ENCODE measurements at regions not wholly inside any gene's neighbourhood (a gene's known extent, or its start where the extent isn't known, plus 50 kb on each side); places are given as distances from the start of the nearest gene placed in this dataset.
"Not testable (repeated sequence)": the region's sequence is repeated elsewhere in the genome, so short reads cannot be mapped to it uniquely, and the experiment has no call there.

- no peak overlapping the region for H3K4me3 ChIP-seq (ENCODE audit: low read depth, low read length)
- DNase-seq (ENCODE audit: low read depth) = no peak
- no peak for TF ChIP-seq CTCF (conservative IDR thresholded peaks at IDR 0.05; ENCODE audit: low read depth, low read length)
Observed at GRCh38 chr4:57314636-57315035, 204.5 kb upstream of the IGFBP7 start.

- TF ChIP-seq CTCF (conservative IDR thresholded peaks at IDR 0.05; ENCODE audit: low read depth, low read length) = no peak
- no peak for DNase-seq (ENCODE audit: low read depth)
- no peak overlapping the region for H3K4me3 ChIP-seq (ENCODE audit: low read depth, low read length)
Observed at GRCh38 chr4:57312296-57312695, 202.1 kb upstream of the IGFBP7 start.

- no peak for TF ChIP-seq CTCF (conservative IDR thresholded peaks at IDR 0.05; ENCODE audit: low read depth, low read length)
- H3K4me3 ChIP-seq (ENCODE audit: low read depth, low read length) = no peak overlapping the region
- no peak for DNase-seq (ENCODE audit: low read depth)
Observed at GRCh38 chr4:57309658-57310057, 199.5 kb upstream of the IGFBP7 start.

- DNase-seq (ENCODE audit: low read depth) = no peak
- H3K4me3 ChIP-seq (ENCODE audit: low read depth, low read length) = no peak overlapping the region
- no peak for TF ChIP-seq CTCF (conservative IDR thresholded peaks at IDR 0.05; ENCODE audit: low read depth, low read length)
Observed at GRCh38 chr4:57308301-57308700, 198.1 kb upstream of the IGFBP7 start.

GRCh38 chr4:57305836-57306235, 195.7 kb upstream of the IGFBP7 start:
- no peak for DNase-seq (ENCODE audit: low read depth)
- no peak for TF ChIP-seq CTCF (conservative IDR thresholded peaks at IDR 0.05; ENCODE audit: low read depth, low read length)

GRCh38 chr4:57303012-57303751, 193.0 kb upstream of the IGFBP7 start:
- no peak for DNase-seq (ENCODE audit: low read depth)
- H3K4me3 ChIP-seq (ENCODE audit: low read depth, low read length) = no peak overlapping the region
- peak; percentile 56 for TF ChIP-seq CTCF (conservative IDR thresholded peaks at IDR 0.05; ENCODE audit: low read depth, low read length)

More at GRCh38 chr4:57305836-57306235, 195.7 kb upstream of the IGFBP7 start:
- no peak overlapping the region for H3K4me3 ChIP-seq (ENCODE audit: low read depth, low read length)

- H3K4me3 ChIP-seq (ENCODE audit: low read depth, low read length); DNase-seq (ENCODE audit: low read depth): not testable (repeated sequence)
Observed at GRCh38 chr4:57300300-57300699, 190.1 kb upstream of the IGFBP7 start.
